ENCODE measurements at regions not wholly inside any gene's neighbourhood (a gene's known extent, or its start where the extent isn't known, plus 50 kb on each side); places are given as distances from the start of the nearest gene placed in this dataset.

- no peak for TF ChIP-seq EP300 (IDR thresholded peaks at IDR 0.05)
- TF ChIP-seq CTCF (IDR thresholded peaks at IDR 0.05), result no peak
Observed at GRCh38 chr18:40326985-40327384, 1628.0 kb upstream of the PIK3C3 start.
